Mucosa of rectum (tissue), 2 donors: ENCODE measurements at regions not wholly inside any gene's neighbourhood (a gene's known extent, or its start where the extent isn't known, plus 50 kb on each side); places are given as distances from the start of the nearest gene placed in this dataset.

ENCODE experiments used
- H3K27ac ChIP-seq, 2 donors: one replicate each; pipeline ENCODE4 v1.7.0; 2013; ENCODE audit warnings: inconsistent platforms in 2 of 2, low read depth in 2 of 2, low read length in 2 of 2
- H3K27me3 ChIP-seq, 2 donors: one replicate each; pipeline ENCODE4 v1.7.0; 2013; ENCODE audit warnings: low read length in 2 of 2; ENCODE audit not compliant: control insufficient read depth in 2 of 2, insufficient read depth in 2 of 2
- H3K36me3 ChIP-seq, 2 donors: one replicate each; pipeline ENCODE4 v1.7.0; 2013; ENCODE audit warnings: low read length in 2 of 2; ENCODE audit not compliant: control insufficient read depth in 2 of 2, insufficient read depth in 2 of 2
- H3K4me1 ChIP-seq, 2 donors: one replicate each; pipeline ENCODE4 v1.7.0; 2013; ENCODE audit warnings: low read length in 2 of 2, mild to moderate bottlenecking in 1 of 2; ENCODE audit not compliant: control insufficient read depth in 2 of 2, insufficient read depth in 2 of 2
- H3K4me3 ChIP-seq, 2 donors: one replicate each; pipeline ENCODE4 v1.7.0; 2013; ENCODE audit warnings: low read length in 2 of 2
- H3K9ac ChIP-seq, 2 donors: one replicate each; pipeline ENCODE4 v1.7.0; 2013; ENCODE audit warnings: low read length in 2 of 2, low read depth in 1 of 2, mild to moderate bottlenecking in 1 of 2
- H3K9me3 ChIP-seq, 2 donors: one replicate each; pipeline ENCODE4 v1.7.0; 2013; ENCODE audit warnings: low read length in 2 of 2; ENCODE audit not compliant: control insufficient read depth in 2 of 2
- donor health status: healthy.
- donor health status: Normal muscosa, but diverticular disease.

DNA sequence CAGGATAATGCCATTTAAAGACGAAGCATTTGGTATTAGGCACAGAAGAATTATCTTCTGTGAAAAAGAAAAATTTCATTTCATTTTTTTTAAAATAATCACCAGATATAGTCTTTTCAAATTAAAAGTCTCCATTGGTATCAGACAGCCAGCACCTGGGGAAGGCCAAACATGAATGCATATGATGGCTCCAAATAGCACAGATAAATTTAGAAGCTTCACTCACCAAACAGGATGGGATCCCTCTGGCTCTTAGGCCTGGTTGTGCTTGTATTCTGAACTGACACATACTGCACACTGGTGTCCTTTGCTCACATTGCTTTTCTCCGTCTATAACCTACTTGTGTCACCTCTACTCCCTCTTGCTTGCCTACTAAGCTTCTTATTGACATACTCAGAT, 169.5 kb upstream of the CHRM2 start:
- H3K27me3 ChIP-seq, result no peaks in the 10 kb centered on the region
- H3K4me3 ChIP-seq, result no peak overlapping the region
- no peaks in the 10 kb centered on the region for H3K9me3 ChIP-seq
- H3K36me3 ChIP-seq, result no peaks in the 10 kb centered on the region
- no peak overlapping the region for H3K9ac ChIP-seq
- H3K27ac ChIP-seq, result no peak overlapping the region
- no peaks in the 10 kb centered on the region for H3K4me1 ChIP-seq

GRCh38 chr7:136698231-136698630, 170.2 kb upstream of the CHRM2 start:
- H3K36me3 ChIP-seq, result no peaks in the 10 kb centered on the region
- no peak overlapping the region for H3K4me3 ChIP-seq
- H3K27me3 ChIP-seq, result no peaks in the 10 kb centered on the region
- no peaks in the 10 kb centered on the region for H3K9me3 ChIP-seq
- no peak overlapping the region for H3K9ac ChIP-seq
- no peaks in the 10 kb centered on the region for H3K4me1 ChIP-seq
- H3K27ac ChIP-seq, result no peak overlapping the region

GRCh38 chr7:136697271-136697670, 171.2 kb upstream of the CHRM2 start:
- Histone ChIP-seq H3K36me3 (no peaks in the 10 kb centered on the region), H3K4me3 (no peak overlapping the region), H3K9me3 (no peaks in the 10 kb centered on the region), H3K27me3 (no peaks in the 10 kb centered on the region), H3K9ac (no peak overlapping the region), H3K4me1 (no peaks in the 10 kb centered on the region), H3K27ac (no peak overlapping the region)

DNA sequence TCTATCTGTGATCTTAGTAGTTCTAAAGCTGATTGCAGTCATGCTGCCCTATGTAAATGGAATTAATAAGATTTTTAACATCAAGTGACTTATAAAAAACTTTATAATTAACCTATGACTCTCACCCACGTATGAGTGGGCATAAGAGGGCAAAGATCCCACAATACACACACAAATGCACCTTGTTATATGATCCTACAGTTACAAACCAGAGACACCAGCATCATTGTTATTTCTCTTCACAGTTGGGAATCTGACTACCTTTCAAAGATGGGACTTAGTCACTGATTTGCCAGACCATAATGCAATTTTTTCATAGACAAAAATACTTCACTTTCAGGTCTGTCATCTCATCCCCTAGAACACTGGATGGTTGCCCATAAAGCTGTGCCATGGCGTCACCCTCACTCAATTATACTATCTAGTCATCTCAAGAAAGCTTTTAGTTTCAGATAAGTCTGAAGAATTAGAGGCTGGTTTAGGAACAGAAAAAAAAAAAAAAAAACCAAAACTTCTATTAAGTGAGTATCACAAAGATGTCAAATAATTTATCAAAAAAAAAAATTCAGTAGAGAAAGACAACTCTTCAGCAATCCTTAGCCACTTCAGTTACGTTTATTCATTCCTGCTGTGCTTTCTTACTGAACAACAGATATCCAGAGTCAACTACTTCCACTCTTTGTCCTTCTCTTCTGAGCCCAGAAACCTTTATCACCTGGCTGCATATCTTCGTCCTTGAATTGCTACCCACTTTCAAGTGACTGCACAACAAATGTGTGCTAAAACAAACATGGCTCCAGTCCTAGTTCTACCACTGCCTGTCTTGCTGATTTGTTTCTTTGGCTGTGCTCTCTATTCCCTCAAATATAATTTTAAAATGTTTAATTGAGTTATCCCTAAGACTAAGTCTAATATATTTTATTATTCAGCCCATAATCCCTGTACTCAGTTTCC, 175.0 kb upstream of the CHRM2 start:
- no peaks in the 10 kb centered on the region for H3K36me3 ChIP-seq
- H3K27me3 ChIP-seq, result no peaks in the 10 kb centered on the region
- no peak overlapping the region for H3K9ac ChIP-seq
- no peak overlapping the region for H3K4me3 ChIP-seq
- no peaks in the 10 kb centered on the region for H3K9me3 ChIP-seq
- no peak overlapping the region for H3K27ac ChIP-seq
- no peaks in the 10 kb centered on the region for H3K4me1 ChIP-seq

GRCh38 chr7:136692221-136692620, 176.2 kb upstream of the CHRM2 start:
- Histone ChIP-seq H3K4me3 (no peak overlapping the region), H3K27ac (no peak overlapping the region), H3K27me3 (no peaks in the 10 kb centered on the region), H3K9ac (no peak overlapping the region), H3K36me3 (no peaks in the 10 kb centered on the region), H3K9me3 (no peaks in the 10 kb centered on the region), H3K4me1 (no peaks in the 10 kb centered on the region)

DNA sequence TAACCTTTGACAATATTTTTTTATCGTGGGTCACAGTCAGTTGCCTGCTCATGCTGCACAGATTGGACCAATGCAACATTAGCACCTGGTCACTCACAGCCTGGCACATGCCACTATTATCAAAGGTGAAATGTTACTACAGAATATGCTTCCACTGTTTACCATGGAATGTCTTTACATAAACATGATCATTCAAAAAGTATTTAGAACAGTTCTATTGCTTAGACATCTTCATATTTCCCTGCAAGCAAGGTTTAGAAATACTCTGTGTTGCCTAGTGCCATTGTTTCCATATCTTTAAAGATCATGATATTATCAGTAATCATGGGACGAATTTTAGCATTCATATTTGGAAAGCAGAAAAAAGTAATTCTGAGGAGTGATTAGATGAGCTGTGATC, 179.9 kb upstream of the CHRM2 start:
- Histone ChIP-seq H3K9me3 (no peaks in the 10 kb centered on the region), H3K27me3 (no peaks in the 10 kb centered on the region), H3K4me3 (no peak overlapping the region), H3K9ac (no peak overlapping the region), H3K36me3 (no peaks in the 10 kb centered on the region), H3K4me1 (no peaks in the 10 kb centered on the region), H3K27ac (no peak overlapping the region)

DNA sequence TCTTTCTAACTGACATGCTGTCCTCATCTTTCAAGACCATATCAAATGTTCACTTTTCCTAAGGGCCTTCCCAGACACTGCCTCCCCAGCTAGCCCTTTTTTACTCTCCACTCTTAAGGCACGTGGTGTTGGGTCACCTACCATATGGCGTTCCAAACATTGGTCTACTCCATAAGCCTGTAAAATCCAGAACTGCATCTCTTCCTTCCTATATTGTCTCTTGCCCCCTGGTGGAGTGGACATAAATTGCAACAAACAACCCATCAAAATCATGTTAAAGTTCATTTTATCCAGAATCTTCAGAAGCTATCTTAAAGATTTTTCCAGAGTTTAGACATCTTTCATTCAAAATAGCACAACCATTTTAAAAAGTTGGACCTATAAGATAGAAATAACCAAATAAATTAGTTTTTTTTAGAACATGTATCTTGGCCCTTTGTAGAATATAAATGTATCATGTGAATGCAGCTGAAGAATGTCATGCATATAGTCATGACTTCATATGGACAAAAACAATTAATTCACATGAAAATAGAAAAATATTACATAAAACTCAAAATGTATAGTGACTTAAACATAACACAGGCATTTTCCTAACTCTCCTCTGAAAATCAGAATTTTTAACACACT, 180.6 kb upstream of the CHRM2 start:
- H3K9ac ChIP-seq, result no peak overlapping the region
- H3K27ac ChIP-seq, result no peak overlapping the region
- no peaks in the 10 kb centered on the region for H3K9me3 ChIP-seq
- H3K36me3 ChIP-seq, result no peaks in the 10 kb centered on the region
- no peaks in the 10 kb centered on the region for H3K27me3 ChIP-seq
- no peak overlapping the region for H3K4me3 ChIP-seq
- H3K4me1 ChIP-seq, result no peaks in the 10 kb centered on the region

- Histone ChIP-seq H3K9ac (no peak overlapping the region), H3K4me3 (no peak overlapping the region), H3K27ac (no peak overlapping the region), H3K9me3 (no peaks in the 10 kb centered on the region), H3K36me3 (no peaks in the 10 kb centered on the region), H3K27me3 (no peaks in the 10 kb centered on the region), H3K4me1 (no peaks in the 10 kb centered on the region)
These were observed 182.8 kb upstream of the CHRM2 start for GRCh38 chr7:136685501-136686173.

DNA sequence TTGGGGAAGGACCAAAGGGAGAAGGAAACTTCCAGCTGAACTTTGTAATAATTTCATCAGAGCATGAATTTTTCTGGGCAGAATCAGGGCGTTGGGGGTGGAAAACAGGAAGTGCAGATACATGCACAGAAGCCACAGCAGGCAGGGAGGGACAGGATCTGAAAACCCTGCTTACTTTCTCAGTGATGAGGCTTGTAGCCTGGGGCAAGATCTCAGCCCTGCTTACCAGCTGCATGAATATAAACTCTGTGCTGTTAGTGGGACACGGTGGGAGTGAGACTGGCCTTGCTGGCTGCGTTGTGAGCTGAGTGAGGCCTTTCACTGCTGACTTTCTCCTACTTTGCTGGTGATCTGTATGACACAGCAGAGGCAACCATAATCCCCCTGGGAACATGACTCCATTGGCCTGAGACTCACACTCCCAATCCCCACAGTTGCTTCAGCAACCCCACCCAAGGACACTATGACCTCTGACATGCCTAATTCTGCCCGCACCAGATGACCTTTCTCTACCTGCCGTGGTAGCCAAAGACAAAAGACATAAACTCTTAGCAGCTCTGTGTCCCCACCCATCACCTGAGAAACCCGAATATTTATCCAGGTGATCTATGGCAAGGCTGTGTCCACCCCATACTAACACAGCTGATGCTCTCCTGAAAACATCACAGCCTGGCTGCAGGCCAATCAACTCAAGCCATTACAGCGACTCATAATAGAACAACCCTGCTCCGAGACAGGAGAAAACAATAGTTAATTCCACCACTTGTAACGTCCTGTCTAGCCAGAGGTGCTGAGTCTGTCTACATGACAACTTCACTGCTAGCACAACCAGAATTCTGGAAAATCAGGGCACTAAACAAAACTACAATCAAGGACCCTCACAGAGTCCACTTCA, 190.7 kb upstream of the CHRM2 start:
- no peaks in the 10 kb centered on the region for H3K4me1 ChIP-seq
- H3K27ac ChIP-seq, result no peak overlapping the region
- H3K4me3 ChIP-seq, result no peak overlapping the region
- peaks cover 0 to 6% of the 10 kb centered on the region in 2 donors for H3K9me3 ChIP-seq
- no peak overlapping the region for H3K9ac ChIP-seq
- H3K27me3 ChIP-seq, result no peaks in the 10 kb centered on the region
- no peaks in the 10 kb centered on the region for H3K36me3 ChIP-seq
